Body of pancreas (tissue), 4 donors: ENCODE measurements at regions not wholly inside any gene's neighbourhood (a gene's known extent, or its start where the extent isn't known, plus 50 kb on each side); places are given as distances from the start of the nearest gene placed in this dataset.
"Not testable (repeated sequence)": the region's sequence is repeated elsewhere in the genome, so short reads cannot be mapped to it uniquely, and the experiment has no call there.

Source experiments
- ATAC-seq: fragments of 150-250 bp; one replicate; pipeline ENCODE4 v1.9.1; 2016
- DNase-seq, 4 donors: peaks; one replicate each; pipeline ENCODE4 v3.0.0-alpha.2; 2019
- H3K27ac ChIP-seq, 4 donors: fragments of 200-600 bp; sonication (generic); 1 replicate in 3 of 4; 2 replicates in 1 of 4; pipeline versions ENCODE4 v1.5.1 to v1.6.1; 2016 to 2019; ENCODE audit warnings: mild to moderate bottlenecking in 1 of 4, mixed read lengths in 1 of 4, moderate library complexity in 1 of 4
- H3K27me3 ChIP-seq, 2 donors: fragments of 200-600 bp; sonication (generic); one replicate each; pipeline ENCODE4 v1.6.0; 2016; ENCODE audit warnings: mild to moderate bottlenecking in 1 of 2
- H3K36me3 ChIP-seq, 2 donors: fragments of 200-600 bp; sonication (generic); replicated peaks in 1 of 2; 2 replicates each; pipeline ENCODE4 v1.5.1; 2016; ENCODE audit warnings: low read depth in 2 of 2; ENCODE audit not compliant: insufficient read depth in 1 of 2
- H3K4me1 ChIP-seq: fragments of 200-600 bp; sonication (generic); one replicate; pipeline ENCODE4 v1.6.0; 2016
- H3K4me3 ChIP-seq, 2 donors: fragments of 200-600 bp; sonication (generic); 1 replicate in 1 of 2; 2 replicates in 1 of 2; pipeline ENCODE4 v1.5.1; 2016 to 2019
- H3K9me3 ChIP-seq, 3 donors: fragments of 200-600 bp; sonication (generic); 1 replicate in 2 of 3; 2 replicates in 1 of 3; pipeline ENCODE4 v1.5.1; 2016
- CTCF ChIP-seq, 7 experiments: fragments of 450-650 bp in 4 of 7; fragments of 200-600 bp in 3 of 7; sonication (generic) in 3 of 7; IDR thresholded peaks; one replicate each; pipeline ENCODE4 v1.5.1; 2016 to 2019; ENCODE audit warnings: antibody characterized with exemption in 7 of 7
- POLR2A ChIP-seq, 3 donors: fragments of 450-650 bp; IDR thresholded peaks; one replicate each; pipeline ENCODE4 v1.6.1; 2016; ENCODE audit warnings: antibody characterized with exemption in 3 of 3, mild to moderate bottlenecking in 2 of 3
- WGBS, 2 donors: methylation state at CpG; one replicate each; pipeline ENCODE4 v1.1.5; 2017; 5-methylcytosine and 5-hydroxymethylcytosine counted together
- intact Hi-C: fragments of 100-400 bp; cut with DNase I; formaldehyde crosslinking; loops from one replicate; pipeline ENCODE4 v1.15.1; 2023

- Histone ChIP-seq H3K36me3 (no peaks in the 10 kb centered on the region), H3K4me1 (no peaks in the 10 kb centered on the region), H3K27me3 (no peaks in the 10 kb centered on the region), H3K9me3 (no peaks in the 10 kb centered on the region), H3K27ac (no peak overlapping the region), H3K4me3 (no peak overlapping the region)
- TF ChIP-seq CTCF (IDR thresholded peaks at IDR 0.05) (peak; percentile 33 to 59 (median 48)), POLR2A (IDR thresholded peaks at IDR 0.05) (no peak)
- DNase-seq (peak; percentile 42 to 70 (median 46)), ATAC-seq (no peak)
- WGBS, 2 donors, result 27 to 31% methylated on average over 13 to 15 of the region's 15 CpGs
- intact Hi-C loops, result no loop called here
Observed at GRCh38 chr11:31958076-31958735, 132.7 kb upstream of the RCN1 start.

- intact Hi-C loops, result no loop called here
- Histone ChIP-seq H3K36me3 (no peaks in the 10 kb centered on the region), H3K27me3 (no peaks in the 10 kb centered on the region), H3K27ac (no peak overlapping the region), H3K9me3 (no peaks in the 10 kb centered on the region), H3K4me1 (no peaks in the 10 kb centered on the region), H3K4me3 (no peak overlapping the region)
- no peak for ATAC-seq
- 55 to 62% methylated on average over 7 of the region's 7 CpGs for WGBS, 2 donors
- DNase-seq, result no peak
- no peak for TF ChIP-seq CTCF (IDR thresholded peaks at IDR 0.05)
- no peak for TF ChIP-seq POLR2A (IDR thresholded peaks at IDR 0.05)
Observed at GRCh38 chr11:31957674-31958073, 133.2 kb upstream of the RCN1 start.

GRCh38 chr11:31956310-31956709 lies 134.6 kb upstream of the RCN1 start:
- Histone ChIP-seq H3K4me3 (no peak overlapping the region), H3K4me1 (no peaks in the 10 kb centered on the region), H3K27ac (no peak overlapping the region), H3K9me3 (no peaks in the 10 kb centered on the region), H3K27me3 (no peaks in the 10 kb centered on the region), H3K36me3 (no peaks in the 10 kb centered on the region)
- ATAC-seq (no peak), DNase-seq (no peak)
- 68 to 76% methylated on average over 1 to 3 of the region's 3 CpGs for WGBS, 2 donors
- no peak for TF ChIP-seq CTCF (IDR thresholded peaks at IDR 0.05)
- TF ChIP-seq POLR2A (IDR thresholded peaks at IDR 0.05), result no peak
- intact Hi-C loops, result no loop called here

- Histone ChIP-seq H3K4me3 (no peak overlapping the region), H3K27ac (no peak overlapping the region), H3K27me3 (no peaks in the 10 kb centered on the region), H3K9me3 (no peaks in the 10 kb centered on the region), H3K4me1 (no peaks in the 10 kb centered on the region), H3K36me3 (no peaks in the 10 kb centered on the region)
- TF ChIP-seq POLR2A (IDR thresholded peaks at IDR 0.05), result no peak
- no peak for ATAC-seq
- WGBS, 2 donors, result 76 to 83% methylated on average over 6 of the region's 7 CpGs
- intact Hi-C loops, result no loop called here
- no peak for DNase-seq
Observed at GRCh38 chr11:31955838-31956237, 135.0 kb upstream of the RCN1 start.

GRCh38 chr11:31953803-31954327 lies 137.0 kb upstream of the RCN1 start:
- H3K36me3 ChIP-seq, result no peaks in the 10 kb centered on the region
- ATAC-seq (no peak), DNase-seq (no peak)
- WGBS, 2 donors, result 55 to 57% methylated on average over 6 of the region's 6 CpGs
- no peaks in the 10 kb centered on the region for H3K27me3 ChIP-seq
- no peak overlapping the region for H3K4me3 ChIP-seq
- H3K9me3 ChIP-seq, result no peaks in the 10 kb centered on the region
- no peak overlapping the region for H3K27ac ChIP-seq
- no peak for TF ChIP-seq POLR2A (IDR thresholded peaks at IDR 0.05)
- no peak for TF ChIP-seq CTCF (IDR thresholded peaks at IDR 0.05)
- H3K4me1 ChIP-seq, result no peaks in the 10 kb centered on the region
- intact Hi-C loops, result no loop called here

- H3K4me3 ChIP-seq, H3K9me3 ChIP-seq, H3K27me3 ChIP-seq, ATAC-seq, intact Hi-C loops, DNase-seq, H3K4me1 ChIP-seq, H3K27ac ChIP-seq, H3K36me3 ChIP-seq: not testable (repeated sequence)
Observed at GRCh38 chr11:31949733-31950200, 138.6 kb upstream of the PAX6 start.
